ENCODE measurements at regions not wholly inside any gene's neighbourhood (a gene's known extent, or its start where the extent isn't known, plus 50 kb on each side); places are given as distances from the start of the nearest gene placed in this dataset.
"Not testable (repeated sequence)": the region's sequence is repeated elsewhere in the genome, so short reads cannot be mapped to it uniquely, and the experiment has no call there.

DNA sequence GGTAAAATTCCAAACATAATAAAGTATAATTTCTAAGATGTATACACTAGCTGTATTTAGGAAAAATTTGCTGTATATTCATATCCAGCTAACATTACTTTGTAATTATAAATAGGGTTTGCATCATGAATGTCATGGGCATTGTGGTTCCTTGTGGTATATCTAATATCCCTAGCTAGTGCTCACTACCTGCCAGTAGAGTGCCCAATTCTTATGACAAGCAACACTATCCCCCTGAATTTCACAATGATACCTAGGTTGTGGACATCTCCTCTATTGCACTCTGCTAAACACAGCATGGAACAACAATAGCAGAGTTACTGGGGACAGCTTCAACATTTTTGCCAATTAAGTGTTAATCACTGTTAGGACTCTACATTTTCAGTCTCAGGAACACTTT is 1656.5 kb downstream of the EFNA5 start:
- Histone ChIP-seq H3K36me3 (replicated peaks in 1 of 2; ENCODE audit: control extremely low read depth in 1 of 2, control insufficient read depth in 1 of 2, extremely low read depth in 1 of 2, insufficient read depth in 2 of 2, low read length in 1 of 2) (no peaks in the 10 kb centered on the region), H2AFZ (ENCODE audit: insufficient read depth, low read depth, low read length, poor library complexity, severe bottlenecking) (no peak overlapping the region), H3K4me3 (ENCODE audit: control extremely low read depth in 1 of 5, extremely low read depth in 1 of 5, insufficient read depth in 1 of 5, low read depth in 2 of 5, low read length in 4 of 5) (no peak overlapping the region), H3K27ac (ENCODE audit: low read length in 2 of 2) (no peak overlapping the region), H3K4me1 (ENCODE audit: control insufficient read depth in 2 of 2, insufficient read depth in 2 of 2, low read length in 2 of 2) (no peaks in the 10 kb centered on the region), H3K4me2 (replicated peaks; ENCODE audit: low read depth, low read length, poor library complexity, severe bottlenecking) (no peak overlapping the region), H3K79me2 (ENCODE audit: control insufficient read depth, insufficient read depth, low read length) (no peaks in the 10 kb centered on the region), H4K20me1 (ENCODE audit: control insufficient read depth, insufficient read depth, low read length, poor library complexity, severe bottlenecking) (no peaks in the 10 kb centered on the region), H3K9ac (ENCODE audit: low read length) (no peak overlapping the region), H3K27me3 (replicated peaks in 1 of 4; ENCODE audit: control extremely low read depth in 1 of 4, control insufficient read depth in 3 of 4, insufficient read depth in 4 of 4, low read length in 3 of 4) (no peaks in the 10 kb centered on the region), H3K9me3 (ENCODE audit: control extremely low read depth in 1 of 3, control insufficient read depth in 2 of 3, insufficient read depth in 1 of 3, low read length in 2 of 3) (no peaks in the 10 kb centered on the region)
- TF ChIP-seq, protein P1, sequence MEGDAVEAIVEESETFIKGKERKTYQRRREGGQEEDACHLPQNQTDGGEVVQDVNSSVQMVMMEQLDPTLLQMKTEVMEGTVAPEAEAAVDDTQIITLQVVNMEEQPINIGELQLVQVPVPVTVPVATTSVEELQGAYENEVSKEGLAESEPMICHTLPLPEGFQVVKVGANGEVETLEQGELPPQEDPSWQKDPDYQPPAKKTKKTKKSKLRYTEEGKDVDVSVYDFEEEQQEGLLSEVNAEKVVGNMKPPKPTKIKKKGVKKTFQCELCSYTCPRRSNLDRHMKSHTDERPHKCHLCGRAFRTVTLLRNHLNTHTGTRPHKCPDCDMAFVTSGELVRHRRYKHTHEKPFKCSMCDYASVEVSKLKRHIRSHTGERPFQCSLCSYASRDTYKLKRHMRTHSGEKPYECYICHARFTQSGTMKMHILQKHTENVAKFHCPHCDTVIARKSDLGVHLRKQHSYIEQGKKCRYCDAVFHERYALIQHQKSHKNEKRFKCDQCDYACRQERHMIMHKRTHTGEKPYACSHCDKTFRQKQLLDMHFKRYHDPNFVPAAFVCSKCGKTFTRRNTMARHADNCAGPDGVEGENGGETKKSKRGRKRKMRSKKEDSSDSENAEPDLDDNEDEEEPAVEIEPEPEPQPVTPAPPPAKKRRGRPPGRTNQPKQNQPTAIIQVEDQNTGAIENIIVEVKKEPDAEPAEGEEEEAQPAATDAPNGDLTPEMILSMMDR (IDR thresholded peaks at IDR 0.05): no peak
- no peak for TF ChIP-seq EZH2 (IDR thresholded peaks at IDR 0.05; ENCODE audit: borderline replicate concordance, insufficient read depth, low read depth, low read length, poor library complexity, severe bottlenecking)
- CTCF ChIA-PET: no interaction called here
- H3K9me3 Mint-ChIP-seq (ENCODE audit: insufficient read depth): no peaks in the 10 kb centered on the region
- no peaks in the 10 kb centered on the region for H3K4me1 Mint-ChIP-seq
- H3K27ac Mint-ChIP-seq: no peak overlapping the region
- DNase-seq: no peak
- POLR2A ChIA-PET: no interaction called here
- H3K4me3 Mint-ChIP-seq: no peak overlapping the region
- intact Hi-C loops (cut with micrococcal nuclease): no loop called here
- no peaks in the 10 kb centered on the region for H3K27me3 Mint-ChIP-seq
- ATAC-seq (ENCODE audit: low read depth): no peak

DNA sequence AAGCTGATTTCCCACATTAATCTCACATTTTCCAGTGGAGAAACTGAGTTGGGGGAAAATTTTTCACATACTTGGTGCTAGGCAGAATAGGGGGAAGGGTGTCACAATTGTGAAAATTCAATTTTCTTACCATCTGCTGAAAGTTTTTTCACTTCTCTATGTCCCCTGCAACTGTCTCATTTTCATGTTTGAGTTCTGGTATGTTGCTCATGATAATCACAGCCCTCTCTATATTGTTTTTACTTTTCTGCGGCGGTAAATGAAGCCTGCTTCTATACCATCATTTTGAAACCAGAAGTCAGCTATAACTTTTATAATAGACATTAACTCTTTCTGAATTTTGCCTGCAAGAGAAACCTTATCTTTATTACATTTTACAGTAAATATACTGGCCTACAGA is 1664.5 kb downstream of the EFNA5 start:
- Mint-ChIP-seq H3K4me3 (no peak overlapping the region), H3K27me3 (no peaks in the 10 kb centered on the region), H3K27ac (no peak overlapping the region), H3K9me3 (ENCODE audit: insufficient read depth) (peaks cover 2% of the 10 kb centered on the region), H3K4me1 (no peaks in the 10 kb centered on the region)
- Histone ChIP-seq H2AFZ (ENCODE audit: insufficient read depth, low read depth, low read length, poor library complexity, severe bottlenecking) (no peak overlapping the region), H4K20me1 (ENCODE audit: control insufficient read depth, insufficient read depth, low read length, poor library complexity, severe bottlenecking) (no peaks in the 10 kb centered on the region), H3K4me3 (ENCODE audit: control extremely low read depth in 1 of 5, extremely low read depth in 1 of 5, insufficient read depth in 1 of 5, low read depth in 2 of 5, low read length in 4 of 5) (no peak overlapping the region), H3K36me3 (replicated peaks in 1 of 2; ENCODE audit: control extremely low read depth in 1 of 2, control insufficient read depth in 1 of 2, extremely low read depth in 1 of 2, insufficient read depth in 2 of 2, low read length in 1 of 2) (no peaks in the 10 kb centered on the region), H3K4me1 (ENCODE audit: control insufficient read depth in 2 of 2, insufficient read depth in 2 of 2, low read length in 2 of 2) (no peaks in the 10 kb centered on the region), H3K4me2 (replicated peaks; ENCODE audit: low read depth, low read length, poor library complexity, severe bottlenecking) (no peak overlapping the region), H3K9ac (ENCODE audit: low read length) (no peak overlapping the region), H3K27ac (ENCODE audit: low read length in 2 of 2) (no peak overlapping the region), H3K79me2 (ENCODE audit: control insufficient read depth, insufficient read depth, low read length) (no peaks in the 10 kb centered on the region), H3K9me3 (ENCODE audit: control extremely low read depth in 1 of 3, control insufficient read depth in 2 of 3, insufficient read depth in 1 of 3, low read length in 2 of 3) (peaks cover 0 to 7% (median 1%) of the 10 kb centered on the region in 3 donors), H3K27me3 (replicated peaks in 1 of 4; ENCODE audit: control extremely low read depth in 1 of 4, control insufficient read depth in 3 of 4, insufficient read depth in 4 of 4, low read length in 3 of 4) (no peaks in the 10 kb centered on the region)
- TF ChIP-seq EZH2 (IDR thresholded peaks at IDR 0.05; ENCODE audit: borderline replicate concordance, insufficient read depth, low read depth, low read length, poor library complexity, severe bottlenecking): no peak
- TF ChIP-seq, protein P1 (IDR thresholded peaks at IDR 0.05): no peak
- intact Hi-C loops (cut with micrococcal nuclease): no loop called here
- ChIA-PET POLR2A (no interaction called here), CTCF (no interaction called here)
- DNase-seq: no peak
- no CpG with 5 or more reads among the region's 2 CpGs for WGBS (ENCODE audit: insufficient coverage)
- ATAC-seq (ENCODE audit: low read depth): no peak

DNA sequence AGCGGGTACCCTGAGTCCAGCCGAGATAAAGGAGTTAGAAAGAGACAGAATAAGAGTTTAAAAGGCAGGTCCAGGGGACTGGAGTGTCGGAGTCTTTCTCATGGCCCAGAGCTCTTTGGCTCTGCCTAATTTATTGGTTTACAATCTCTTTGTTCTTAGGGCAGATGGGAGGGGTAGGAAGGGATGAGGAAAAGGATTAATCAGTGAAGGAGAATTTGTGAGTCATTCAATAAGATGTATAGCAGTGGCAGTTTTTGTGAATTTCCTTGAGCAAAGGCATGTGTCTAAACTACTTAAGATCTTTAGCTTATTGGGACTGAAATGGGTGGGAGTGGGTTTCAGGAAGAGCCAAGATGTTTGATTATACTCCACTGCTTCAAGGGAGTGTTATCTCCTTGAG is 1671.7 kb downstream of the EFNA5 start:
- intact Hi-C loops (cut with micrococcal nuclease): not testable (repeated sequence)

More for the DNA sequence above, 1671.7 kb downstream of the EFNA5 start:
- H4K20me1 ChIP-seq (ENCODE audit: control insufficient read depth, insufficient read depth, low read length, poor library complexity, severe bottlenecking); CTCF ChIA-PET; H3K9me3 ChIP-seq (ENCODE audit: control extremely low read depth in 1 of 3, control insufficient read depth in 2 of 3, insufficient read depth in 1 of 3, low read length in 2 of 3); H3K36me3 ChIP-seq (replicated peaks in 1 of 2; ENCODE audit: control extremely low read depth in 1 of 2, control insufficient read depth in 1 of 2, extremely low read depth in 1 of 2, insufficient read depth in 2 of 2, low read length in 1 of 2); H3K79me2 ChIP-seq (ENCODE audit: control insufficient read depth, insufficient read depth, low read length); H3K27ac Mint-ChIP-seq; H3K27me3 Mint-ChIP-seq; H3K4me3 Mint-ChIP-seq; H3K9me3 Mint-ChIP-seq (ENCODE audit: insufficient read depth); H3K4me2 ChIP-seq (replicated peaks; ENCODE audit: low read depth, low read length, poor library complexity, severe bottlenecking); H3K27me3 ChIP-seq (replicated peaks in 1 of 4; ENCODE audit: control extremely low read depth in 1 of 4, control insufficient read depth in 3 of 4, insufficient read depth in 4 of 4, low read length in 3 of 4); ATAC-seq (ENCODE audit: low read depth); H3K27ac ChIP-seq (ENCODE audit: low read length in 2 of 2); H3K4me1 ChIP-seq (ENCODE audit: control insufficient read depth in 2 of 2, insufficient read depth in 2 of 2, low read length in 2 of 2); H3K4me1 Mint-ChIP-seq; H3K4me3 ChIP-seq (ENCODE audit: control extremely low read depth in 1 of 5, extremely low read depth in 1 of 5, insufficient read depth in 1 of 5, low read depth in 2 of 5, low read length in 4 of 5); H3K9ac ChIP-seq (ENCODE audit: low read length); POLR2A ChIA-PET; DNase-seq; H2AFZ ChIP-seq (ENCODE audit: insufficient read depth, low read depth, low read length, poor library complexity, severe bottlenecking): not testable (repeated sequence)
- 64% methylated on average over 1 of the region's 3 CpGs for WGBS (ENCODE audit: insufficient coverage)
